Panc1 (cell line): ENCODE measurements at regions not wholly inside any gene's neighbourhood (a gene's known extent, or its start where the extent isn't known, plus 50 kb on each side); places are given as distances from the start of the nearest gene placed in this dataset.

Experiments
- ATAC-seq: fragments of 200-7000 bp; cut with Tn5 transposase; 2 replicates; pipeline ENCODE4 v1.9.1; 2020; ENCODE audit warnings: mild to moderate bottlenecking, moderate library complexity
- BruUV-seq: library from RNA; stranded (reverse); fragments of 400-500 nt; replicated peaks from 2 replicates; lab custom pipeline; 2021; lab: Mats Ljungman, UMichigan
- CTCF ChIA-PET: fragments of 300-600 bp; sonication (Branson Sonifier 250); formaldehyde crosslinking; loops from one replicate; lab custom pipeline; 2022; ENCODE audit warnings: antibody characterized with exemption; lab: Charles Lee
- POLR2A ChIA-PET: fragments of 300-600 bp; sonication (Branson Sonifier 250); formaldehyde crosslinking; loops from one replicate; lab custom pipeline; 2022; ENCODE audit warnings: antibody characterized with exemption; lab: Charles Lee
- DNase-seq: peaks from one replicate; pipeline ENCODE4 v3.0.0-alpha.2; 2010; ENCODE audit warnings: low read depth, low spot score
- H3K27ac ChIP-seq: 2 replicates; pipeline ENCODE4 v1.5.1; 2011; ENCODE audit warnings: mild to moderate bottlenecking, low read length, inconsistent platforms
- H3K27me3 ChIP-seq: fragments of 200-500 bp; sonication (Bioruptor generic); 2 replicates; pipeline ENCODE4 v1.6.0; 2014; ENCODE audit warnings: low read length, inconsistent platforms; ENCODE audit not compliant: control insufficient read depth, insufficient read depth
- H3K36me3 ChIP-seq: fragments of 200-500 bp; sonication (Bioruptor generic); 2 replicates; pipeline ENCODE4 v1.5.1; 2014; ENCODE audit warnings: inconsistent platforms, mild to moderate bottlenecking, low read length, moderate library complexity; ENCODE audit not compliant: control insufficient read depth, insufficient read depth
- H3K4me1 ChIP-seq: 2 replicates; pipeline ENCODE4 v1.5.1; 2011; ENCODE audit warnings: inconsistent platforms, mild to moderate bottlenecking, low read length, moderate library complexity; ENCODE audit not compliant: control insufficient read depth, insufficient read depth
- H3K4me3 ChIP-seq, 2 experiments: 2 replicates each; pipeline ENCODE4 v1.5.1; 2011 to 2012; ENCODE audit warnings: low read depth in 2 of 2, low read length in 2 of 2, mild to moderate bottlenecking in 2 of 2, inconsistent platforms in 1 of 2, moderate library complexity in 1 of 2
- H3K9me3 ChIP-seq: fragments of 200-500 bp; sonication (Bioruptor generic); 2 replicates; pipeline ENCODE4 v1.5.1; 2014; ENCODE audit warnings: low read depth, mild to moderate bottlenecking, inconsistent platforms, low read length, moderate library complexity; ENCODE audit not compliant: control insufficient read depth, insufficient read depth
- CTCF ChIP-seq: fragments of 450-650 bp; IDR thresholded peaks from 2 replicates; pipeline ENCODE4 v1.5.1; 2017; ENCODE audit warnings: mild to moderate bottlenecking
- POLR2AphosphoS5 ChIP-seq: IDR thresholded peaks from 2 replicates; pipeline ENCODE4 v1.6.1; 2012; ENCODE audit warnings: mild to moderate bottlenecking, low read depth, low read length, moderate library complexity
- REST ChIP-seq, 2 experiments: IDR thresholded peaks; 2 replicates each; pipeline ENCODE4 v1.6.1; 2011 to 2012; ENCODE audit warnings: low read depth in 2 of 2, control low read depth in 1 of 2, low read length in 1 of 2, mild to moderate bottlenecking in 1 of 2, moderate library complexity in 1 of 2; ENCODE audit not compliant: insufficient read depth in 1 of 2
- SIN3A ChIP-seq: IDR thresholded peaks from 2 replicates; pipeline ENCODE4 v1.6.1; 2012; ENCODE audit warnings: low read depth, mild to moderate bottlenecking, low read length, moderate library complexity, borderline replicate concordance; ENCODE audit not compliant: insufficient read depth
- TCF7L2 ChIP-seq: IDR thresholded peaks from 2 replicates; pipeline ENCODE4 v1.6.1; 2011; ENCODE audit warnings: mild to moderate bottlenecking, low read depth, low read length, inconsistent platforms
- in situ Hi-C: cut with HindIII; loops from 2 replicates; pipeline ENCODE4 v1.10.0; 2016; ENCODE audit warnings: low sequenced_read_pairs, low pct_unique_long_range_greater_than_20kb
- intact Hi-C: fragments of 100-400 bp; cut with micrococcal nuclease; formaldehyde crosslinking; loops from one replicate; pipeline ENCODE4 v1.10.0; 2022; ENCODE audit not compliant: unreplicated experiment

- TF ChIP-seq REST (IDR thresholded peaks at IDR 0.05; ENCODE audit: insufficient read depth in 1 of 2, low read depth in 2 of 2, low read length in 1 of 2) (no peak), CTCF (no peak), POLR2AphosphoS5 (no peak), SIN3A (no peak), TCF7L2 (no peak)
- no peaks in the 10 kb centered on the region for H3K27me3 ChIP-seq
- ATAC-seq (no peak), DNase-seq (no peak)
- no peak overlapping the region for H3K27ac ChIP-seq
- BruUV-seq: no TSS peak
- ChIA-PET POLR2A (no interaction called here), CTCF (interaction anchor here (0.6 kb wide), 1 partner anchor 152 kb away, joined by 11 read pairs; no protein-coding TSS in a partner anchor)
- no peaks in the 10 kb centered on the region for H3K36me3 ChIP-seq
- intact Hi-C loops: no loop called here
- in situ Hi-C loops: no loop called here
- no peaks in the 10 kb centered on the region for H3K9me3 ChIP-seq
- H3K4me1 ChIP-seq: no peaks in the 10 kb centered on the region
- H3K4me3 ChIP-seq: no peak overlapping the region
These were observed 90.8 kb upstream of the RORA start for GRCh38 chr15:61319892-61320291.

GRCh38 chr15:61318802-61319525 lies 89.9 kb upstream of the RORA start:
- CTCF ChIA-PET: no interaction called here
- in situ Hi-C loops (no loop called here), intact Hi-C loops (no loop called here)
- H3K27ac ChIP-seq: no peak overlapping the region
- no TSS peak for BruUV-seq
- no peak overlapping the region for H3K4me3 ChIP-seq
- ATAC-seq (no peak), DNase-seq (no peak)
- POLR2A ChIA-PET: no interaction called here
- TF ChIP-seq POLR2AphosphoS5 (no peak), TCF7L2 (no peak), REST (IDR thresholded peaks at IDR 0.05; ENCODE audit: insufficient read depth in 1 of 2, low read depth in 2 of 2, low read length in 1 of 2) (no peak), SIN3A (no peak), CTCF (no peak)
- no peaks in the 10 kb centered on the region for H3K4me1 ChIP-seq
- H3K27me3 ChIP-seq: no peaks in the 10 kb centered on the region
- no peaks in the 10 kb centered on the region for H3K36me3 ChIP-seq
- no peaks in the 10 kb centered on the region for H3K9me3 ChIP-seq
